ENCODE measurements at regions not wholly inside any gene's neighbourhood (a gene's known extent, or its start where the extent isn't known, plus 50 kb on each side); places are given as distances from the start of the nearest gene placed in this dataset.

DNA sequence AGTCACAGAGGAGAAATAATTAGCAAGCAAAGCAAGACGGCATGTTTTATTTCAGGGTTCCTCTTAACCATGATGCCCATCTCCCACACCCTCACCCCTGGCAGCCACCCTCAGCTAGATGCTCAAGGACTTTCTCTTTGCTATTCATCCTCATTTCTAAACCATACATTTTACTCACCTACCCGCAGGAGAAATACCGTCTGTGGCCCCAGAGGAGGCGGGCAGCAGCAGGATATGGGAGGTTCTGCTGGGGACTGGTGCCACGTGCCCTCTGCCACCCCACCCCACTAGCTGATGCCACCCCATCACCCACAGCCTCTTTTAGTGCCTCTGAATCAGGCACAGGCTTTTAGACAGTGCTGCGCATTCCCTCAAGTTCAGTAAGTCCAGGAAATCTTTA is 168.7 kb upstream of the ITGB1 start:
- BruUV-seq (replicated peaks): no TSS peak
- no peak overlapping the region for H3K4me3 ChIP-seq
- ChIA-PET CTCF (no interaction called here), POLR2A (ENCODE audit: unreplicated experiment) (no interaction called here)
- no peaks in the 10 kb centered on the region for H3K9me2 ChIP-seq (ENCODE audit: insufficient read depth)
- H3K9me3 ChIP-seq (ENCODE audit: insufficient read depth, low read depth): no peaks in the 10 kb centered on the region
- H3K79me2 ChIP-seq (ENCODE audit: low read depth): no peaks in the 10 kb centered on the region
- no peak overlapping the region for H2AFZ ChIP-seq
- H3K4me2 ChIP-seq: no peak overlapping the region
- H3K4me1 ChIP-seq (replicated peaks; ENCODE audit: insufficient read depth): no peaks in the 10 kb centered on the region
- TF ChIP-seq EZH2 (IDR thresholded peaks at IDR 0.05; ENCODE audit: low read depth): no peak
- TF ChIP-seq, protein P1, sequence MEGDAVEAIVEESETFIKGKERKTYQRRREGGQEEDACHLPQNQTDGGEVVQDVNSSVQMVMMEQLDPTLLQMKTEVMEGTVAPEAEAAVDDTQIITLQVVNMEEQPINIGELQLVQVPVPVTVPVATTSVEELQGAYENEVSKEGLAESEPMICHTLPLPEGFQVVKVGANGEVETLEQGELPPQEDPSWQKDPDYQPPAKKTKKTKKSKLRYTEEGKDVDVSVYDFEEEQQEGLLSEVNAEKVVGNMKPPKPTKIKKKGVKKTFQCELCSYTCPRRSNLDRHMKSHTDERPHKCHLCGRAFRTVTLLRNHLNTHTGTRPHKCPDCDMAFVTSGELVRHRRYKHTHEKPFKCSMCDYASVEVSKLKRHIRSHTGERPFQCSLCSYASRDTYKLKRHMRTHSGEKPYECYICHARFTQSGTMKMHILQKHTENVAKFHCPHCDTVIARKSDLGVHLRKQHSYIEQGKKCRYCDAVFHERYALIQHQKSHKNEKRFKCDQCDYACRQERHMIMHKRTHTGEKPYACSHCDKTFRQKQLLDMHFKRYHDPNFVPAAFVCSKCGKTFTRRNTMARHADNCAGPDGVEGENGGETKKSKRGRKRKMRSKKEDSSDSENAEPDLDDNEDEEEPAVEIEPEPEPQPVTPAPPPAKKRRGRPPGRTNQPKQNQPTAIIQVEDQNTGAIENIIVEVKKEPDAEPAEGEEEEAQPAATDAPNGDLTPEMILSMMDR (conservative IDR thresholded peaks at IDR 0.05): no peak
- no peaks in the 10 kb centered on the region for H3F3A ChIP-seq (ENCODE audit: insufficient read depth, low read depth)
- intact Hi-C loops (cut with micrococcal nuclease; ENCODE audit: unreplicated experiment): no loop called here
- H3K27ac ChIP-seq: no peak overlapping the region
- no peaks in the 10 kb centered on the region for H4K20me1 ChIP-seq (ENCODE audit: insufficient read depth)
- no peaks in the 10 kb centered on the region for H3K27me3 ChIP-seq (ENCODE audit: insufficient read depth, low read depth)
- no peaks in the 10 kb centered on the region for H3K36me3 ChIP-seq (ENCODE audit: low read depth)
- DNase-seq: no peak

DNA sequence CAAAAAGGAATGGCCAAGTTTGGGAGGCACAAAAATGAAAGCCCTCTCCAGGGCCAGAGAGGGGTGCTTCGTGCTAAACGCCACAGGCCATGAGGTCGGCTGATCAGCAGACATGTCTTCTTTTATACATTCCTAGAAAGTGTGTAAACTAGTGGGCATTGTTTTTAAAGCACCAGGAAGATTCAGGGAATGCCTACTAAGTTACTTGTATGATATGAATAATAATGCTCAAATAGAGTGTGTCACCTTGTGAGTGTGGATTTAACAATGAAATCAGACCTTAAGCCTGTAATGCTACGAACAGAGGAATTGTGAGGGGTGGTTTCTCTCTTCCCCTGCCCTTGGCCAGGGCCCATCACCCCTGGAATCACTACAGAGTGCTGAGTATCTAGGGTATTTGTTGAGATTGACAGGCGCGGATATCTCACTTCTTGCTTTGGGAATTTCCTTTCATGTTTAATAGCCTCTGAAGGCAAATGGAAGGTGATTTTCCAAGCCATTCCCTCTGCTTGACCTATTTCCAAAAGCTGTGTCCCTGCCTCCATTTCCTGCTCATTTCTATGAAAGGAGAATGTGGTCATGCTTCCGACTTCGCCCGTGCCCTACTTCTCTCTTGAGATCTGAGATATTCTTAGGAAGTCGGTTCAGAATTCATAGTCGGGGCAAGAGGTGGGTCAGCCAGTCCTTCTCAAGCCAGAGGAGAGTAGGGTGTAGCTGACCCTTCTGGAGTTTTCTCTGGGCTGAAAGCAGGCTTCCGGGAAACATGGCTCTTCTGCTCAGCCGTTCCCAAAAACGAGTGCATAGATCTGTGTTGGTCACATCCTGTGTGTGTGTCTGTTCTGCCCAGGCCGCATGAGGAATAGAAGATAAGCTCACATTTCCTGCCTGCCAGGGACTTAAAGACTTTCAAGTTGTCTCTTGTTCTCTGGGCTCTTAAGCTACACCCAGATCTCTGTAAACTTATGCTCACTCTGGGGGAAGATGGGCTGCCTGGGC is 167.8 kb upstream of the ITGB1 start:
- Histone ChIP-seq H2AFZ (no peak overlapping the region), H3K27ac (no peak overlapping the region), H3K36me3 (ENCODE audit: low read depth) (no peaks in the 10 kb centered on the region), H3F3A (ENCODE audit: insufficient read depth, low read depth) (no peaks in the 10 kb centered on the region), H3K79me2 (ENCODE audit: low read depth) (no peaks in the 10 kb centered on the region), H3K9me3 (ENCODE audit: insufficient read depth, low read depth) (no peaks in the 10 kb centered on the region), H3K9me2 (ENCODE audit: insufficient read depth) (no peaks in the 10 kb centered on the region), H3K4me1 (replicated peaks; ENCODE audit: insufficient read depth) (no peaks in the 10 kb centered on the region), H3K4me3 (no peak overlapping the region), H3K27me3 (ENCODE audit: insufficient read depth, low read depth) (no peaks in the 10 kb centered on the region), H3K4me2 (no peak overlapping the region), H4K20me1 (ENCODE audit: insufficient read depth) (no peaks in the 10 kb centered on the region)
- no peak for DNase-seq
- no TSS peak for BruUV-seq (replicated peaks)
- CTCF ChIA-PET: no interaction called here
- POLR2A ChIA-PET (ENCODE audit: unreplicated experiment): no interaction called here
- TF ChIP-seq, protein P1 (conservative IDR thresholded peaks at IDR 0.05): no peak
- TF ChIP-seq EZH2 (IDR thresholded peaks at IDR 0.05; ENCODE audit: low read depth): no peak
- intact Hi-C loops (cut with micrococcal nuclease; ENCODE audit: unreplicated experiment): no loop called here

DNA sequence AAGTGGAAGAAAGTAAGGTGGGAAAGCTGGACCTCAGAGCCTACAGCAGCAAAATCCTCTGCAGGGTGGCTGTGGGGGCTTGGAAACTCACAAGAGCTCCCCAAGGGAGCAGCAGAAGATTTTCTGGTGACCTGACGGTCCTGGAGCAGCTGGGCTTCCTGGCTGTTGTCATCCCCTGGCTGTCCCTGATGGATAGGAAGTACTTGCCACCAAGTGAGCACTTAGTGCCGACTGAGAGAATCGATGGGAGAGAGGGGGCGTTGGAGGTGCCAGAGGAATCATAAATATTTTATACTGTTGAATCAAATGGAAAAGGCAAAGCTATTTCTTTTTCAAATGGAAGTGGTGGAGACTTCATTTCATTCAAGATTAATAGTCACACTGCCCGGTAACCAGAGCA is 167.1 kb upstream of the ITGB1 start:
- no peaks in the 10 kb centered on the region for H3K9me3 ChIP-seq (ENCODE audit: insufficient read depth, low read depth)
- BruUV-seq (replicated peaks): no TSS peak
- ChIA-PET POLR2A (ENCODE audit: unreplicated experiment) (no interaction called here), CTCF (no interaction called here)
- H3K9me2 ChIP-seq (ENCODE audit: insufficient read depth): no peaks in the 10 kb centered on the region
- no peaks in the 10 kb centered on the region for H4K20me1 ChIP-seq (ENCODE audit: insufficient read depth)
- H3K4me1 ChIP-seq (replicated peaks; ENCODE audit: insufficient read depth): no peaks in the 10 kb centered on the region
- no peak overlapping the region for H3K4me2 ChIP-seq
- no peak overlapping the region for H3K27ac ChIP-seq
- TF ChIP-seq, protein P1 (conservative IDR thresholded peaks at IDR 0.05): no peak
- TF ChIP-seq EZH2 (IDR thresholded peaks at IDR 0.05; ENCODE audit: low read depth): no peak
- no peaks in the 10 kb centered on the region for H3F3A ChIP-seq (ENCODE audit: insufficient read depth, low read depth)
- DNase-seq: no peak
- no peak overlapping the region for H3K4me3 ChIP-seq
- no peak overlapping the region for H2AFZ ChIP-seq
- H3K79me2 ChIP-seq (ENCODE audit: low read depth): no peaks in the 10 kb centered on the region
- no peaks in the 10 kb centered on the region for H3K36me3 ChIP-seq (ENCODE audit: low read depth)
- intact Hi-C loops (cut with micrococcal nuclease; ENCODE audit: unreplicated experiment): no loop called here
- no peaks in the 10 kb centered on the region for H3K27me3 ChIP-seq (ENCODE audit: insufficient read depth, low read depth)

All from PC-9 (cell line).